AG09319 (cell line): ENCODE measurements at regions not wholly inside any gene's neighbourhood (a gene's known extent, or its start where the extent isn't known, plus 50 kb on each side); places are given as distances from the start of the nearest gene placed in this dataset.

ENCODE experiments used
- DNase-seq: peaks from one replicate; pipeline ENCODE4 v3.0.0-alpha.2; 2010; ENCODE audit warnings: low read depth; ENCODE audit errors: extremely low read depth
- CTCF ChIP-seq: IDR thresholded peaks from 2 replicates; pipeline ENCODE4 v1.5.1; 2011; ENCODE audit warnings: low read depth, mild to moderate bottlenecking, inconsistent platforms, low read length, moderate library complexity

- DNase-seq = peak; percentile 7
- no peak for TF ChIP-seq CTCF
Observed at GRCh38 chr22:27531782-27532530, 269.6 kb downstream of the MN1 start.

GRCh38 chr22:27533105-27533745 lies 268.3 kb downstream of the MN1 start:
- no peak for DNase-seq
- TF ChIP-seq CTCF = no peak

DNA sequence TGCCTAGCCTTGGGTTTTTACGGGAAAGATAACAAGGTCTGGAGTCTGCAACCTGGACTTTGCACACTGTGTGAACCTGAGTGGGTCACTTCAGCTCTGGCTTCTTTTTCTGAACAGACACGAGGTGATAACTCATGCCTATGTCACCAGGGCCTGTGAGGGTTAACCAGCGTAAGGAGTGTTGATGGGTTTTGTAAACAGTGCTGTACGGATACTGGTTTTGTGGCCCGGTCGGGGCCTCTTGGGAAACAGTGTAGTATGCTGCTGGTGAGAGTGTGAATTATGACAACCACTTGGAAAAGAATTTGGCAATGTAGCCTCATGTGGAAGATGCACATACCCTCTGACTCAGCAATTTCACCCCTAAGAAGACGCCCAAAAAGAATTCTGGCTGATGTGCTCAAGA lies 266.8 kb downstream of the MN1 start:
- DNase-seq = peak; percentile 71

DNA sequence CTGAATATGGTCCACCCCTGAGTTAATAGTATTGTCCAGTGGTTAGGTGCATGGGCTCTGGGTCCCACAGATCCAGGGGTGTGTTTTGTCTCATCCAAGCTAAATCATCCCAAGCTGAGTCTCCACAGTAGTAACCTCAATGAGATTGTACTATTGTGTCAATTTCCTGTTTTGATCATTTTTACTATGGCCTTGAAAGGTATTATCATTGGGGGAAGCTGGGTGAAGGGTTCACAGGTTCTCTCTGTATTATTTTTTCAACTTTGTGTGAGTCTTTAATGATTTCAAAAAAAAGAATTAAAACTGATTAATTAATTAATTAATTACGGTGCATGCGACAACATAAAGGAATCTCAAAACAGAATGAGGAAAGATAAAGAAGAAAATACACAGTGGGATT lies 266.1 kb downstream of the MN1 start:
- TF ChIP-seq CTCF = no peak
- no peak for DNase-seq

More for the DNA sequence above, 266.8 kb downstream of the MN1 start:
- no peak for TF ChIP-seq CTCF

- no peak for DNase-seq
- TF ChIP-seq CTCF = no peak
Observed at GRCh38 chr22:27537501-27537900, 264.1 kb downstream of the MN1 start.

- TF ChIP-seq CTCF = no peak
- peak; percentile 5 for DNase-seq
Observed at GRCh38 chr22:27538666-27539065, 262.9 kb downstream of the MN1 start.

DNA sequence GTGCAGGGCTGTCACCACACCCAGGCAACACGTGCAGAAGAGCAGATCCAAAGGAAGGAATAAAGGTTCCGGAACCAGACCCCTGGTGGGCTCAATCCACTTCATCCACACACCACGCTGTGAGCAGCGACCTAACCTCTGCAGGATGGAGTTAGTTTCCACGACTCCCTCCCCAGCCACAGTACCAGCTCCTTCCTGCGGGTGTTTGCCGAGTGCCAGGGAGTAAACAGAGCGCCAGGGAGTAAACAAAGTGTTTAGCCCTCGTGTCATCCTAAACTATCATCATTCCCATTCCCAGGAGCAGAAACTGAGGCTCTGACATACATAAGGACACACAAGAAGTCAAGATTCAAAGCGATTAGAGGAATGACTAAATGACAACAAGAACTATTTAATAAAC lies 261.3 kb downstream of the MN1 start:
- no peak for TF ChIP-seq CTCF
- no peak for DNase-seq
